ENCODE measurements at regions not wholly inside any gene's neighbourhood (a gene's known extent, or its start where the extent isn't known, plus 50 kb on each side); places are given as distances from the start of the nearest gene placed in this dataset.

- 60 to 81% methylated on average over 1 of the region's 1 CpG for WGBS, 2 donors
- no peaks in the 10 kb centered on the region for H3K27me3 ChIP-seq
- no peak for DNase-seq (ENCODE audit: low spot score in 2 of 2)
- no peaks in the 10 kb centered on the region for H3K9me3 ChIP-seq
- H3K4me3 ChIP-seq, result no peak overlapping the region
- no peak for TF ChIP-seq POLR2A (IDR thresholded peaks at IDR 0.05)
- no peak for TF ChIP-seq CTCF (IDR thresholded peaks at IDR 0.05)
- TF ChIP-seq EP300 (IDR thresholded peaks at IDR 0.05), result no peak
- H3K36me3 ChIP-seq, result no peaks in the 10 kb centered on the region
- H3K4me1 ChIP-seq, result no peaks in the 10 kb centered on the region
- H3K27ac ChIP-seq, result no peak overlapping the region
Measured at GRCh38 chr2:34110392-34110791, 511.3 kb upstream of the FAM98A start.

- no peak overlapping the region for H3K27ac ChIP-seq
- no peaks in the 10 kb centered on the region for H3K9me3 ChIP-seq
- TF ChIP-seq CTCF (IDR thresholded peaks at IDR 0.05) (no peak), POLR2A (IDR thresholded peaks at IDR 0.05) (no peak), EP300 (IDR thresholded peaks at IDR 0.05) (no peak)
- 51 to 55% methylated on average over 1 of the region's 1 CpG for WGBS, 2 donors
- no peak overlapping the region for H3K4me3 ChIP-seq
- no peaks in the 10 kb centered on the region for H3K4me1 ChIP-seq
- no peak for DNase-seq (ENCODE audit: low spot score in 2 of 2)
- H3K36me3 ChIP-seq, result no peaks in the 10 kb centered on the region
- no peaks in the 10 kb centered on the region for H3K27me3 ChIP-seq
Measured at GRCh38 chr2:34107811-34108210, 508.7 kb upstream of the FAM98A start.

- Histone ChIP-seq H3K4me1 (no peaks in the 10 kb centered on the region), H3K27ac (no peak overlapping the region), H3K9me3 (no peaks in the 10 kb centered on the region), H3K4me3 (no peak overlapping the region), H3K27me3 (no peaks in the 10 kb centered on the region), H3K36me3 (no peaks in the 10 kb centered on the region)
- no peak for DNase-seq (ENCODE audit: low spot score in 2 of 2)
- TF ChIP-seq CTCF (IDR thresholded peaks at IDR 0.05), result no peak
- no peak for TF ChIP-seq POLR2A (IDR thresholded peaks at IDR 0.05)
- no peak for TF ChIP-seq EP300 (IDR thresholded peaks at IDR 0.05)
- 35 to 40% methylated on average over 5 of the region's 5 CpGs for WGBS, 2 donors
Measured at GRCh38 chr2:34105006-34105767, 506.1 kb upstream of the FAM98A start.

GRCh38 chr2:34104601-34105000, 505.5 kb upstream of the FAM98A start:
- H3K27me3 ChIP-seq, result no peaks in the 10 kb centered on the region
- H3K4me3 ChIP-seq, result no peak overlapping the region
- no peaks in the 10 kb centered on the region for H3K36me3 ChIP-seq
- H3K9me3 ChIP-seq, result no peaks in the 10 kb centered on the region
- no peak for DNase-seq (ENCODE audit: low spot score in 2 of 2)
- no peaks in the 10 kb centered on the region for H3K4me1 ChIP-seq
- no peak overlapping the region for H3K27ac ChIP-seq
- no peak for TF ChIP-seq CTCF (IDR thresholded peaks at IDR 0.05)
- TF ChIP-seq POLR2A (IDR thresholded peaks at IDR 0.05), result no peak
- no peak for TF ChIP-seq EP300 (IDR thresholded peaks at IDR 0.05)
- WGBS, 2 donors, result 45 to 56% methylated on average over 1 of the region's 1 CpG

- 40 to 53% methylated on average over 2 of the region's 2 CpGs for WGBS, 2 donors
- Histone ChIP-seq H3K4me1 (no peaks in the 10 kb centered on the region), H3K4me3 (no peak overlapping the region), H3K9me3 (no peaks in the 10 kb centered on the region), H3K36me3 (no peaks in the 10 kb centered on the region), H3K27ac (no peak overlapping the region), H3K27me3 (no peaks in the 10 kb centered on the region)
- DNase-seq (ENCODE audit: low spot score in 2 of 2), result no peak
- no peak for TF ChIP-seq POLR2A (IDR thresholded peaks at IDR 0.05)
- TF ChIP-seq EP300 (IDR thresholded peaks at IDR 0.05), result no peak
- no peak for TF ChIP-seq CTCF (IDR thresholded peaks at IDR 0.05)
Measured at GRCh38 chr2:34103437-34103836, 504.3 kb upstream of the FAM98A start.

All from tibial nerve (tissue), 4 donors.